Naive B cell (primary cell): ENCODE measurements at regions not wholly inside any gene's neighbourhood (a gene's known extent, or its start where the extent isn't known, plus 50 kb on each side); places are given as distances from the start of the nearest gene placed in this dataset.

Experiments used
- ATAC-seq, 2 donors: fragments of 150-1000 bp; cut with Tn5 transposase; 2 replicates each; pipeline ENCODE4 v1.10.0; 2021; ENCODE audit warnings: low read depth in 2 of 2, mild to moderate bottlenecking in 2 of 2, moderate library complexity in 2 of 2
- DNase-seq: peaks from one replicate; pipeline ENCODE4 v3.0.0; 2022
- H3K27ac Mint-ChIP-seq, 6 donors: one replicate each; pipeline ENCODE4 v1.8.0; 2020 to 2022; ENCODE audit warnings: mild to moderate bottlenecking in 6 of 6, mixed read lengths in 6 of 6, moderate library complexity in 5 of 6, inconsistent platforms in 2 of 6
- H3K27me3 Mint-ChIP-seq, 3 donors: one replicate each; pipeline ENCODE4 v1.8.0; 2021 to 2022; ENCODE audit warnings: mixed read lengths in 3 of 3, mild to moderate bottlenecking in 1 of 3
- H3K36me3 Mint-ChIP-seq, 2 donors: one replicate each; pipeline ENCODE4 v1.8.0; 2020 to 2022; ENCODE audit warnings: mixed read lengths in 2 of 2, inconsistent platforms in 1 of 2, mild to moderate bottlenecking in 1 of 2
- H3K4me1 Mint-ChIP-seq, 3 donors: one replicate each; pipeline ENCODE4 v1.8.0; 2020 to 2022; ENCODE audit warnings: mixed read lengths in 3 of 3, inconsistent platforms in 1 of 3, mild to moderate bottlenecking in 1 of 3, moderate library complexity in 1 of 3
- H3K4me3 Mint-ChIP-seq, 8 donors: one replicate each; pipeline ENCODE4 v1.8.0; 2020 to 2022; ENCODE audit warnings: mild to moderate bottlenecking in 8 of 8, mixed read lengths in 8 of 8, moderate library complexity in 8 of 8, inconsistent platforms in 2 of 8
- H3K9me3 Mint-ChIP-seq, 7 donors: one replicate each; pipeline ENCODE4 v1.8.0; 2020 to 2022; ENCODE audit warnings: mixed read lengths in 7 of 7, mild to moderate bottlenecking in 5 of 7, inconsistent platforms in 2 of 7, moderate library complexity in 1 of 7

GRCh38 chr10:2978574-2979273, 88.6 kb upstream of the PFKP start:
- Mint-ChIP-seq H3K27ac (peak overlapping the region; percentile 72 to 84 (median 79)), H3K9me3 (no peaks in the 10 kb centered on the region), H3K36me3 (no peaks in the 10 kb centered on the region), H3K27me3 (no peaks in the 10 kb centered on the region), H3K4me1 (peaks cover 13 to 41% (median 41%) of the 10 kb centered on the region in 3 donors), H3K4me3 (peak overlapping the region in 7 of 8 donors; percentile 37 to 82 (median 66))
- DNase-seq (no peak), ATAC-seq (no peak)

GRCh38 chr10:2978111-2978510, 89.2 kb upstream of the PFKP start:
- Mint-ChIP-seq H3K36me3 (no peaks in the 10 kb centered on the region), H3K27me3 (no peaks in the 10 kb centered on the region), H3K4me1 (peaks cover 13 to 41% (median 38%) of the 10 kb centered on the region in 3 donors), H3K27ac (peak overlapping the region in 4 of 6 donors; percentile 4 to 72 (median 19)), H3K9me3 (no peaks in the 10 kb centered on the region), H3K4me3 (peak overlapping the region in 1 of 8 donors; percentile 34)
- ATAC-seq (peak in 1 of 2 donors; percentile 48), DNase-seq (peak; percentile 15)

- Mint-ChIP-seq H3K4me1 (peaks cover 10 to 17% (median 15%) of the 10 kb centered on the region in 3 donors), H3K27ac (no peak overlapping the region), H3K27me3 (peaks cover 0 to 5% (median 0%) of the 10 kb centered on the region in 3 donors), H3K4me3 (no peak overlapping the region), H3K36me3 (no peaks in the 10 kb centered on the region), H3K9me3 (no peaks in the 10 kb centered on the region)
- no peak for ATAC-seq
- DNase-seq: no peak
Observed at GRCh38 chr10:2974503-2975207, 92.7 kb upstream of the PFKP start.

GRCh38 chr10:2974083-2974482, 93.3 kb upstream of the PFKP start:
- Mint-ChIP-seq H3K27me3 (peaks cover 0 to 5% (median 0%) of the 10 kb centered on the region in 3 donors), H3K4me3 (no peak overlapping the region), H3K4me1 (peaks cover 6 to 14% (median 9%) of the 10 kb centered on the region in 3 donors), H3K27ac (no peak overlapping the region), H3K9me3 (no peaks in the 10 kb centered on the region), H3K36me3 (no peaks in the 10 kb centered on the region)
- DNase-seq: no peak
- ATAC-seq: no peak

- no peak for ATAC-seq
- peaks cover 0 to 1% (median under 1%) of the 10 kb centered on the region in 3 donors for H3K4me1 Mint-ChIP-seq
- H3K27ac Mint-ChIP-seq: no peak overlapping the region
- H3K27me3 Mint-ChIP-seq: peaks cover 4 to 6% (median 5%) of the 10 kb centered on the region in 3 donors
- H3K4me3 Mint-ChIP-seq: no peak overlapping the region
- DNase-seq: no peak
- H3K9me3 Mint-ChIP-seq: no peaks in the 10 kb centered on the region
- H3K36me3 Mint-ChIP-seq: no peaks in the 10 kb centered on the region
Observed at GRCh38 chr10:2972810-2973209, 94.5 kb upstream of the PFKP start.

GRCh38 chr10:2972216-2972615, 95.1 kb upstream of the PFKP start:
- H3K36me3 Mint-ChIP-seq: no peaks in the 10 kb centered on the region
- peaks cover 5 to 12% (median 7%) of the 10 kb centered on the region in 3 donors for H3K27me3 Mint-ChIP-seq
- DNase-seq (no peak), ATAC-seq (no peak)
- H3K27ac Mint-ChIP-seq: no peak overlapping the region
- no peaks in the 10 kb centered on the region for H3K9me3 Mint-ChIP-seq
- no peak overlapping the region for H3K4me3 Mint-ChIP-seq
- no peaks in the 10 kb centered on the region for H3K4me1 Mint-ChIP-seq

GRCh38 chr10:2970190-2970823, 97.0 kb upstream of the PFKP start:
- Mint-ChIP-seq H3K27ac (peak overlapping the region in 1 of 6 donors; percentile 9), H3K36me3 (no peaks in the 10 kb centered on the region), H3K4me1 (no peaks in the 10 kb centered on the region), H3K9me3 (peaks cover 0 to 2% (median 0%) of the 10 kb centered on the region in 7 donors), H3K27me3 (peaks cover 11 to 22% (median 13%) of the 10 kb centered on the region in 3 donors), H3K4me3 (peak overlapping the region in 1 of 8 donors; percentile 41)
- ATAC-seq (no peak), DNase-seq (no peak)

- H3K36me3 Mint-ChIP-seq: no peaks in the 10 kb centered on the region
- no peak for ATAC-seq
- H3K27me3 Mint-ChIP-seq: peaks cover 20 to 34% (median 27%) of the 10 kb centered on the region in 3 donors
- no peak overlapping the region for H3K4me3 Mint-ChIP-seq
- DNase-seq: no peak
- peaks cover 0 to 4% (median 0%) of the 10 kb centered on the region in 7 donors for H3K9me3 Mint-ChIP-seq
- H3K27ac Mint-ChIP-seq: no peak overlapping the region
- no peaks in the 10 kb centered on the region for H3K4me1 Mint-ChIP-seq
Observed at GRCh38 chr10:2968401-2969058, 98.8 kb upstream of the PFKP start.

- DNase-seq: no peak
- H3K4me3 Mint-ChIP-seq: no peak overlapping the region
- peaks cover 32 to 43% (median 34%) of the 10 kb centered on the region in 3 donors for H3K27me3 Mint-ChIP-seq
- no peaks in the 10 kb centered on the region for H3K36me3 Mint-ChIP-seq
- H3K27ac Mint-ChIP-seq: no peak overlapping the region
- peaks cover 0 to 10% (median under 1%) of the 10 kb centered on the region in 7 donors for H3K9me3 Mint-ChIP-seq
- H3K4me1 Mint-ChIP-seq: no peaks in the 10 kb centered on the region
- no peak for ATAC-seq
Observed at GRCh38 chr10:2966134-2966533, 101.2 kb upstream of the PFKP start.

GRCh38 chr10:2964632-2965296, 102.6 kb upstream of the PFKP start:
- H3K27ac Mint-ChIP-seq: no peak overlapping the region
- H3K27me3 Mint-ChIP-seq: peaks cover 34 to 43% (median 37%) of the 10 kb centered on the region in 3 donors
- H3K9me3 Mint-ChIP-seq: peaks cover 0 to 10% (median 2%) of the 10 kb centered on the region in 7 donors
- no peaks in the 10 kb centered on the region for H3K4me1 Mint-ChIP-seq
- H3K36me3 Mint-ChIP-seq: no peaks in the 10 kb centered on the region
- ATAC-seq: no peak
- DNase-seq: no peak
- H3K4me3 Mint-ChIP-seq: no peak overlapping the region

- H3K4me1 Mint-ChIP-seq: no peaks in the 10 kb centered on the region
- peaks cover 0 to 10% (median 2%) of the 10 kb centered on the region in 7 donors for H3K9me3 Mint-ChIP-seq
- peak overlapping the region in 1 of 6 donors; percentile 0 for H3K27ac Mint-ChIP-seq
- no peak overlapping the region for H3K4me3 Mint-ChIP-seq
- ATAC-seq (no peak), DNase-seq (no peak)
- H3K27me3 Mint-ChIP-seq: peaks cover 34 to 43% (median 37%) of the 10 kb centered on the region in 3 donors
- H3K36me3 Mint-ChIP-seq: no peaks in the 10 kb centered on the region
Observed at GRCh38 chr10:2963889-2964631, 103.3 kb upstream of the PFKP start.

GRCh38 chr10:2962194-2962593, 105.2 kb upstream of the PFKP start:
- Mint-ChIP-seq H3K4me3 (no peak overlapping the region), H3K4me1 (no peaks in the 10 kb centered on the region), H3K27me3 (peaks cover 30 to 34% (median 32%) of the 10 kb centered on the region in 3 donors), H3K9me3 (peaks cover 0 to 10% (median 4%) of the 10 kb centered on the region in 7 donors), H3K27ac (no peak overlapping the region), H3K36me3 (no peaks in the 10 kb centered on the region)
- DNase-seq: no peak
- no peak for ATAC-seq
